Stomach (tissue), 4 donors: ENCODE measurements at regions not wholly inside any gene's neighbourhood (a gene's known extent, or its start where the extent isn't known, plus 50 kb on each side); places are given as distances from the start of the nearest gene placed in this dataset.

Source experiments
- EP300 ChIP-seq: sonication (generic); formaldehyde crosslinking; IDR thresholded peaks from one replicate; pipeline ENCODE4 v1.6.1; 2017; ENCODE audit warnings: antibody characterized with exemption
- POLR2A ChIP-seq, 4 donors: fragments of 450-650 bp; IDR thresholded peaks; one replicate each; pipeline ENCODE4 v1.6.1; 2016; ENCODE audit warnings: antibody characterized with exemption in 4 of 4, control low read depth in 2 of 4, mild to moderate bottlenecking in 1 of 4, moderate library complexity in 1 of 4
- POLR2AphosphoS5 ChIP-seq, 3 donors: sonication (generic); formaldehyde crosslinking; IDR thresholded peaks; one replicate each; pipeline ENCODE4 v1.6.1; 2016; ENCODE audit warnings: antibody characterized with exemption in 3 of 3
- TF ChIP-seq, protein P1 (sequence below), 7 experiments: fragments of 450-650 bp in 4 of 7; fragments of 200-600 bp in 3 of 7; sonication (generic) in 3 of 7; IDR thresholded peaks; one replicate each; pipeline ENCODE4 v1.5.1; 2016 to 2019; ENCODE audit warnings: antibody characterized with exemption in 7 of 7, control low read depth in 2 of 7, mild to moderate bottlenecking in 1 of 7

DNA sequence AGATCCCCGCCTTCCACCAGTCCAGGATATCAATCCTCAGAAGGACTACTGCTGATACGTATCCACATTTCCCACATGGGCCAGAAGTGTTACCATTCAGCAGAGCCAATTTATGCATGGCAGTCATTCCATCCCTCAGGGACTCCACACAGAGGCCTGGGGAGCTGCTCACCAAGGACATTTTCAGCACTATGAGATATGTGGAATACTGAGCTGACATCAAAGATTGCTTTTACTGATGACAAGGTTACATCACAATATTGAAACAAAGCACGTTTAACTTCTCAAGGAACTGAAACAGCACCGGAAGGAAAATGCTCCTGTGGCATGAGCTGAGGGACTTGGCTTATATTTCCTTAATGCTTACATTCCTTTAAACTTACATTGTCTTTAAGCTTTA is 335.1 kb downstream of the BMPER start:
- TF ChIP-seq, protein P1, sequence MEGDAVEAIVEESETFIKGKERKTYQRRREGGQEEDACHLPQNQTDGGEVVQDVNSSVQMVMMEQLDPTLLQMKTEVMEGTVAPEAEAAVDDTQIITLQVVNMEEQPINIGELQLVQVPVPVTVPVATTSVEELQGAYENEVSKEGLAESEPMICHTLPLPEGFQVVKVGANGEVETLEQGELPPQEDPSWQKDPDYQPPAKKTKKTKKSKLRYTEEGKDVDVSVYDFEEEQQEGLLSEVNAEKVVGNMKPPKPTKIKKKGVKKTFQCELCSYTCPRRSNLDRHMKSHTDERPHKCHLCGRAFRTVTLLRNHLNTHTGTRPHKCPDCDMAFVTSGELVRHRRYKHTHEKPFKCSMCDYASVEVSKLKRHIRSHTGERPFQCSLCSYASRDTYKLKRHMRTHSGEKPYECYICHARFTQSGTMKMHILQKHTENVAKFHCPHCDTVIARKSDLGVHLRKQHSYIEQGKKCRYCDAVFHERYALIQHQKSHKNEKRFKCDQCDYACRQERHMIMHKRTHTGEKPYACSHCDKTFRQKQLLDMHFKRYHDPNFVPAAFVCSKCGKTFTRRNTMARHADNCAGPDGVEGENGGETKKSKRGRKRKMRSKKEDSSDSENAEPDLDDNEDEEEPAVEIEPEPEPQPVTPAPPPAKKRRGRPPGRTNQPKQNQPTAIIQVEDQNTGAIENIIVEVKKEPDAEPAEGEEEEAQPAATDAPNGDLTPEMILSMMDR (IDR thresholded peaks at IDR 0.05): no peak
- no peak for TF ChIP-seq POLR2A (IDR thresholded peaks at IDR 0.05)
- TF ChIP-seq EP300: no peak
- TF ChIP-seq POLR2AphosphoS5 (IDR thresholded peaks at IDR 0.05): no peak
